ENCODE measurements at regions not wholly inside any gene's neighbourhood (a gene's known extent, or its start where the extent isn't known, plus 50 kb on each side); places are given as distances from the start of the nearest gene placed in this dataset.

- TF ChIP-seq CTCF (IDR thresholded peaks at IDR 0.05; ENCODE audit: low read depth, low read length): no peak
- no peak for TF ChIP-seq EZH2phosphoT487 (IDR thresholded peaks at IDR 0.05; ENCODE audit: low read depth)
Observed at GRCh38 chr1:244965185-244966030, 101.1 kb upstream of the HNRNPU start.
